Keratinocyte (primary cell): ENCODE measurements at regions not wholly inside any gene's neighbourhood (a gene's known extent, or its start where the extent isn't known, plus 50 kb on each side); places are given as distances from the start of the nearest gene placed in this dataset.

Source experiments
- EZH2 ChIP-seq: IDR thresholded peaks from one replicate; pipeline ENCODE4 v1.6.1; 2012; ENCODE audit warnings: inconsistent platforms, mild to moderate bottlenecking, low read length, moderate library complexity
- TF ChIP-seq, protein P1 (sequence below), 3 experiments: IDR thresholded peaks in 1 of 3; conservative IDR thresholded peaks in 1 of 3; optimal IDR thresholded peaks in 1 of 3; 2 replicates in 2 of 3; 3 replicates in 1 of 3; pipeline versions ENCODE3 to v1.5.1; 2011; ENCODE audit warnings: low read length in 3 of 3, mild to moderate bottlenecking in 3 of 3, moderate library complexity in 2 of 3, control low read depth in 1 of 3, inconsistent platforms in 1 of 3; ENCODE audit not compliant: insufficient read depth in 2 of 3; ENCODE audit errors: extremely low read depth in 1 of 3

- TF ChIP-seq, protein P1, sequence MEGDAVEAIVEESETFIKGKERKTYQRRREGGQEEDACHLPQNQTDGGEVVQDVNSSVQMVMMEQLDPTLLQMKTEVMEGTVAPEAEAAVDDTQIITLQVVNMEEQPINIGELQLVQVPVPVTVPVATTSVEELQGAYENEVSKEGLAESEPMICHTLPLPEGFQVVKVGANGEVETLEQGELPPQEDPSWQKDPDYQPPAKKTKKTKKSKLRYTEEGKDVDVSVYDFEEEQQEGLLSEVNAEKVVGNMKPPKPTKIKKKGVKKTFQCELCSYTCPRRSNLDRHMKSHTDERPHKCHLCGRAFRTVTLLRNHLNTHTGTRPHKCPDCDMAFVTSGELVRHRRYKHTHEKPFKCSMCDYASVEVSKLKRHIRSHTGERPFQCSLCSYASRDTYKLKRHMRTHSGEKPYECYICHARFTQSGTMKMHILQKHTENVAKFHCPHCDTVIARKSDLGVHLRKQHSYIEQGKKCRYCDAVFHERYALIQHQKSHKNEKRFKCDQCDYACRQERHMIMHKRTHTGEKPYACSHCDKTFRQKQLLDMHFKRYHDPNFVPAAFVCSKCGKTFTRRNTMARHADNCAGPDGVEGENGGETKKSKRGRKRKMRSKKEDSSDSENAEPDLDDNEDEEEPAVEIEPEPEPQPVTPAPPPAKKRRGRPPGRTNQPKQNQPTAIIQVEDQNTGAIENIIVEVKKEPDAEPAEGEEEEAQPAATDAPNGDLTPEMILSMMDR (optimal IDR thresholded peaks at IDR 0.05 in 1 of 3, IDR thresholded peaks at IDR 0.05 in 1 of 3, conservative IDR thresholded peaks at IDR 0.05 in 1 of 3; ENCODE audit: extremely low read depth in 1 of 3, insufficient read depth in 2 of 3, low read length in 3 of 3), result no peak
- TF ChIP-seq EZH2, result no peak
Measured at GRCh38 chr18:67590571-67591141, 74.1 kb upstream of the DSEL start.
